Mucosa of stomach (tissue), 1 donor: ENCODE measurements at regions not wholly inside any gene's neighbourhood (a gene's known extent, or its start where the extent isn't known, plus 50 kb on each side); places are given as distances from the start of the nearest gene placed in this dataset.

ENCODE experiments used
- H3K27me3 ChIP-seq: one replicate; pipeline ENCODE4 v1.7.0; 2013; ENCODE audit warnings: mild to moderate bottlenecking, low read length; ENCODE audit not compliant: control insufficient read depth, insufficient read depth
- H3K36me3 ChIP-seq: one replicate; pipeline ENCODE4 v1.7.0; 2013; ENCODE audit warnings: low read length; ENCODE audit not compliant: control insufficient read depth, insufficient read depth
- H3K4me1 ChIP-seq: one replicate; pipeline ENCODE4 v1.7.0; 2013; ENCODE audit warnings: mild to moderate bottlenecking, low read length; ENCODE audit not compliant: control insufficient read depth, insufficient read depth
- H3K4me3 ChIP-seq: one replicate; pipeline ENCODE4 v1.7.0; 2013; ENCODE audit warnings: low read length
- H3K9ac ChIP-seq: one replicate; pipeline ENCODE4 v1.7.0; 2013; ENCODE audit warnings: mild to moderate bottlenecking, low read length, moderate library complexity
- H3K9me3 ChIP-seq: one replicate; pipeline ENCODE4 v1.7.0; 2013; ENCODE audit warnings: mild to moderate bottlenecking, low read length, moderate library complexity; ENCODE audit not compliant: control insufficient read depth
- donor health status: Pancreatic carcinoma.

GRCh38 chr2:12998685-12999084, 281.9 kb downstream of the TRIB2 start:
- no peaks in the 10 kb centered on the region for H3K27me3 ChIP-seq
- no peaks in the 10 kb centered on the region for H3K4me1 ChIP-seq
- no peaks in the 10 kb centered on the region for H3K9me3 ChIP-seq
- H3K36me3 ChIP-seq: no peaks in the 10 kb centered on the region
- no peak overlapping the region for H3K9ac ChIP-seq
- H3K4me3 ChIP-seq: no peak overlapping the region

- no peaks in the 10 kb centered on the region for H3K9me3 ChIP-seq
- H3K4me3 ChIP-seq: no peak overlapping the region
- no peaks in the 10 kb centered on the region for H3K36me3 ChIP-seq
- no peaks in the 10 kb centered on the region for H3K27me3 ChIP-seq
- H3K4me1 ChIP-seq: no peaks in the 10 kb centered on the region
- no peak overlapping the region for H3K9ac ChIP-seq
Measured at GRCh38 chr2:13000664-13001363, 284.1 kb downstream of the TRIB2 start.

- no peaks in the 10 kb centered on the region for H3K4me1 ChIP-seq
Measured at GRCh38 chr2:13001408-13001807, 284.7 kb downstream of the TRIB2 start.

GRCh38 chr2:13002536-13003331, 286.0 kb downstream of the TRIB2 start:
- Histone ChIP-seq H3K27me3 (no peaks in the 10 kb centered on the region), H3K9ac (no peak overlapping the region), H3K4me3 (no peak overlapping the region), H3K4me1 (no peaks in the 10 kb centered on the region), H3K36me3 (no peaks in the 10 kb centered on the region), H3K9me3 (no peaks in the 10 kb centered on the region)

More at GRCh38 chr2:13001408-13001807, 284.7 kb downstream of the TRIB2 start:
- Histone ChIP-seq H3K27me3 (no peaks in the 10 kb centered on the region), H3K9ac (no peak overlapping the region), H3K9me3 (no peaks in the 10 kb centered on the region), H3K4me3 (no peak overlapping the region), H3K36me3 (no peaks in the 10 kb centered on the region)

- H3K36me3 ChIP-seq: no peaks in the 10 kb centered on the region
- H3K4me3 ChIP-seq: no peak overlapping the region
- no peaks in the 10 kb centered on the region for H3K9me3 ChIP-seq
Measured at GRCh38 chr2:13003500-13003899, 286.8 kb downstream of the TRIB2 start.

GRCh38 chr2:13005048-13005447, 288.3 kb downstream of the TRIB2 start:
- Histone ChIP-seq H3K9ac (no peak overlapping the region), H3K27me3 (no peaks in the 10 kb centered on the region), H3K4me1 (no peaks in the 10 kb centered on the region), H3K9me3 (no peaks in the 10 kb centered on the region), H3K4me3 (no peak overlapping the region), H3K36me3 (no peaks in the 10 kb centered on the region)

More at GRCh38 chr2:13003500-13003899, 286.8 kb downstream of the TRIB2 start:
- Histone ChIP-seq H3K9ac (no peak overlapping the region), H3K27me3 (no peaks in the 10 kb centered on the region), H3K4me1 (no peaks in the 10 kb centered on the region)

GRCh38 chr2:13005761-13006335, 289.1 kb downstream of the TRIB2 start:
- Histone ChIP-seq H3K27me3 (no peaks in the 10 kb centered on the region), H3K4me3 (no peak overlapping the region), H3K36me3 (no peaks in the 10 kb centered on the region), H3K4me1 (no peaks in the 10 kb centered on the region), H3K9me3 (no peaks in the 10 kb centered on the region), H3K9ac (no peak overlapping the region)

- Histone ChIP-seq H3K36me3 (no peaks in the 10 kb centered on the region), H3K9ac (no peak overlapping the region), H3K4me1 (no peaks in the 10 kb centered on the region), H3K9me3 (no peaks in the 10 kb centered on the region), H3K27me3 (no peaks in the 10 kb centered on the region), H3K4me3 (no peak overlapping the region)
Measured at GRCh38 chr2:13006426-13006825, 289.7 kb downstream of the TRIB2 start.

- H3K4me3 ChIP-seq: no peak overlapping the region
- no peaks in the 10 kb centered on the region for H3K27me3 ChIP-seq
- H3K9me3 ChIP-seq: no peaks in the 10 kb centered on the region
- H3K9ac ChIP-seq: no peak overlapping the region
- no peaks in the 10 kb centered on the region for H3K36me3 ChIP-seq
- H3K4me1 ChIP-seq: no peaks in the 10 kb centered on the region
Measured at GRCh38 chr2:13006829-13007717, 290.3 kb downstream of the TRIB2 start.

- Histone ChIP-seq H3K9me3 (no peaks in the 10 kb centered on the region), H3K9ac (no peak overlapping the region), H3K36me3 (no peaks in the 10 kb centered on the region), H3K4me1 (no peaks in the 10 kb centered on the region), H3K4me3 (no peak overlapping the region), H3K27me3 (no peaks in the 10 kb centered on the region)
Measured at GRCh38 chr2:13009027-13009642, 292.4 kb downstream of the TRIB2 start.

GRCh38 chr2:13010283-13010682, 293.5 kb downstream of the TRIB2 start:
- Histone ChIP-seq H3K4me3 (no peak overlapping the region), H3K9ac (no peak overlapping the region), H3K9me3 (no peaks in the 10 kb centered on the region), H3K36me3 (no peaks in the 10 kb centered on the region), H3K27me3 (no peaks in the 10 kb centered on the region), H3K4me1 (no peaks in the 10 kb centered on the region)
